Heart left ventricle (tissue), 13 donors: ENCODE measurements at regions not wholly inside any gene's neighbourhood (a gene's known extent, or its start where the extent isn't known, plus 50 kb on each side); places are given as distances from the start of the nearest gene placed in this dataset.

ENCODE experiments used
- CTCF ChIP-seq, 12 donors: fragments of 200-600 bp; sonication (generic) in 4 of 12; IDR thresholded peaks; one replicate each; pipeline versions ENCODE4 v1.5.0 to v1.8.0; 2018 to 2022; ENCODE audit warnings: antibody characterized with exemption in 12 of 12, mild to moderate bottlenecking in 5 of 12
- POLR2A ChIP-seq, 2 donors: fragments of 450-650 bp; IDR thresholded peaks; one replicate each; pipeline ENCODE4 v1.6.1; 2017; ENCODE audit warnings: antibody characterized with exemption in 2 of 2, mild to moderate bottlenecking in 2 of 2, moderate library complexity in 2 of 2
- donor health status: ischemic (EF 13 %, LVEDD 7.1; RV severe dilation, severe dysfunction).
- donor health status: DM: no; HTN: yes; CAD: no.
- donor health status: DM: no; HTN: no; CAD: no.
- donor health status: ischemic (EF 25% LVEDD 6.9; RV normal size, moderate dysfunction).
- donor health status: ischemic (EF 25% LVEDD 5.7; RV mildly dilated, moderate dysfunction).
- donor health status: ischemic (EF 35%, LVEDD 5.7; RV mildly dilated, moderate dysfunction).
- donor health status: nonischemic (EF 11% LVEDD 7.7; RV severe dilation, severe dysfunction).
- donor health status: DM: yes; HTN: yes; CAD: no.
- donor health status: PGD.
- donor health status: ischemic (EF 29% LVEDD 5.4; RV normal size, mild dysfunction).
- donor health status: nonischemic (EF 23%, LVEDD 6.1; RV moderate dilation, normal function).

GRCh38 chr2:228318218-228318617, 136.7 kb upstream of the SPHKAP start:
- TF ChIP-seq CTCF (IDR thresholded peaks at IDR 0.05) (peak; percentile 20 to 58 (median 44)), POLR2A (IDR thresholded peaks at IDR 0.05) (no peak)
